Memory B cell (primary cell): ENCODE measurements at regions not wholly inside any gene's neighbourhood (a gene's known extent, or its start where the extent isn't known, plus 50 kb on each side); places are given as distances from the start of the nearest gene placed in this dataset.

Experiments
- ATAC-seq: fragments of 150-1000 bp; cut with Tn5 transposase; 2 replicates; pipeline ENCODE4 v1.10.0; 2021; ENCODE audit warnings: low read depth, mild to moderate bottlenecking, moderate library complexity
- DNase-seq, 2 donors: peaks; one replicate each; pipeline ENCODE4 v3.0.0; 2022; ENCODE audit warnings: low spot score in 2 of 2
- H3K27ac Mint-ChIP-seq: one replicate; pipeline ENCODE4 v1.8.0; 2022; ENCODE audit warnings: mild to moderate bottlenecking, moderate library complexity, mixed read lengths
- H3K27me3 Mint-ChIP-seq: one replicate; pipeline ENCODE4 v1.8.0; 2022; ENCODE audit warnings: mixed read lengths
- H3K36me3 Mint-ChIP-seq: one replicate; pipeline ENCODE4 v1.8.0; 2022; ENCODE audit warnings: mild to moderate bottlenecking, mixed read lengths
- H3K4me1 Mint-ChIP-seq: one replicate; pipeline ENCODE4 v1.8.0; 2022; ENCODE audit warnings: mixed read lengths
- H3K4me3 Mint-ChIP-seq: one replicate; pipeline ENCODE4 v1.8.0; 2022; ENCODE audit warnings: mild to moderate bottlenecking, moderate library complexity, mixed read lengths
- H3K9me3 Mint-ChIP-seq: one replicate; pipeline ENCODE4 v1.8.0; 2022; ENCODE audit warnings: mixed read lengths

DNA sequence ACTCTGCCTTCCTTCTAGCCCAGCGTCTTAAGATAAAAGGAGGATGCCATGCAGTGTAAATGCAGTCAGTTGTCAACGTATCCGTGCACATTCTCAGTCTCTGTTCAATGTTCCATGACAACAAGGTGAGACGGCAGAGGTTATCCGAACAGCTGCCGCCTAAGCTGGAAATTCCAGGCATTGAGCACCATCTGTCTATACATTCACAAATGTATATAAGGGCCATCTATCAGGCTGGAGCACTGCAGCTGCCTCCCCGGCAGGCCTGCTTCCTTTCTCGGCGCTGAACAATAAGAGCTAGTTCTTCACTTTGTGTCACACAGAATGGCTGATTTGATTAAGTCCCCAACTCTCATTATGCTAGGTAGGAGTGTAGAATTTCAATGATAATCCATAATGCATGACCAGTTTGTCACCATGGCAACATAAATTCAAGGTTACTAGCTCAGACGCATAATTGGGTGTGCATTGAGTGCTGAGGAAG, 282.2 kb upstream of the SOX11 start:
- H3K9me3 Mint-ChIP-seq, result no peaks in the 10 kb centered on the region
- H3K27ac Mint-ChIP-seq, result no peak overlapping the region
- H3K27me3 Mint-ChIP-seq, result no peaks in the 10 kb centered on the region
- H3K4me3 Mint-ChIP-seq, result no peak overlapping the region
- DNase-seq (no peak), ATAC-seq (no peak)
- H3K4me1 Mint-ChIP-seq, result no peaks in the 10 kb centered on the region
- H3K36me3 Mint-ChIP-seq, result no peaks in the 10 kb centered on the region

DNA sequence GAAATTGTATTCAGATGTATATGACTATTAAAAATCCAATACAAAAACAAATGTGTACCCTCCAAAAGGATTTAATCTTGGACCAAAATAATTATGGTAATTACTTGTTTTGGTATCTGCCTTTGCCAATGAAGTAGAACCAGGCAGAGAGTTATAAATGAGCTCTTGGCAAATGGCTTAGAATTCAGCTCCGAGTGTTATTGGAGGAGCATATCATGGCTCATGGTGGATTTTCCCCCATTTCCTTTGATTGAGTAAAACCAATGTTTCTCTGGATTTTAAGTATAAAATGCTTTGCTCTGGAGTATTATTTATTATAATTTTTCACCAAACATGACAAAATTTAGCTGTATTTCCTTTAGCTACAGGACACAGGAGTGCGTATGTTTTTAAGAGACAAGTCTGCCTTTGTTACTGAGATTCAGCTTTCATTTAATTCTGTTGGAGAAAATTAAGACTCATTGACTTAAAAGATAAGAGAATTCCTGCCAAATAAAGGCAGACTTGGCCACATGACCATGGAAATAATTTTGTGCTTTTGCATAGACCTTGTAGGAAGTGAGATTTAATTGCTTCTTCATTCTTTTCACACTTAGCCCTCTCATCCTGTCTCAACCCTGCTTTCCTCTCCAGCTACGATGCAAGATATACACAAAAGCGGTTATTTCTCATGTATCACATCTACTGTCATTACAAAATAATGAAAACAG, 281.0 kb upstream of the SOX11 start:
- Mint-ChIP-seq H3K27me3 (no peaks in the 10 kb centered on the region), H3K36me3 (no peaks in the 10 kb centered on the region), H3K27ac (no peak overlapping the region), H3K4me1 (no peaks in the 10 kb centered on the region), H3K4me3 (no peak overlapping the region), H3K9me3 (no peaks in the 10 kb centered on the region)
- ATAC-seq (no peak), DNase-seq (no peak)

DNA sequence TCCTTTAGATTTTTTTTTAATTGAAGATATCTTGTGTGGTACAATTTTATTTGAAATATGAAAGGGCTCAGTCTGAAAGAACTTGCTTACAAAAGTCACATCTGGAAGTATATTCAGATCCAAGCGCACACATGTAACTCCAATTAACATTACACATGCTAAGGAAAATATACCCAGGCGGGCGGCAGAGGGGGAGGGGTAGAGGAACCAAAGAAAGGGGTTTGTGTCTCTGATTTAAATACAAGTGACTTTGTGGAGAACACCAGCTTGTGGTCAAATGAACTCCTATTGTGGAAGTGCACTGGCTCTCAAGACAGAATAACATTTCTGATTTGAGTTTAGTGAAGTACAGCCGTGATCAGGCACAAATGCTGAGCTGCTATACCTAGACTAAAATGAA, 280.2 kb upstream of the SOX11 start:
- no peaks in the 10 kb centered on the region for H3K36me3 Mint-ChIP-seq
- no peak overlapping the region for H3K4me3 Mint-ChIP-seq
- ATAC-seq, result no peak
- H3K9me3 Mint-ChIP-seq, result no peaks in the 10 kb centered on the region
- H3K27me3 Mint-ChIP-seq, result no peaks in the 10 kb centered on the region
- no peak overlapping the region for H3K27ac Mint-ChIP-seq
- no peaks in the 10 kb centered on the region for H3K4me1 Mint-ChIP-seq
- DNase-seq, result no peak

DNA sequence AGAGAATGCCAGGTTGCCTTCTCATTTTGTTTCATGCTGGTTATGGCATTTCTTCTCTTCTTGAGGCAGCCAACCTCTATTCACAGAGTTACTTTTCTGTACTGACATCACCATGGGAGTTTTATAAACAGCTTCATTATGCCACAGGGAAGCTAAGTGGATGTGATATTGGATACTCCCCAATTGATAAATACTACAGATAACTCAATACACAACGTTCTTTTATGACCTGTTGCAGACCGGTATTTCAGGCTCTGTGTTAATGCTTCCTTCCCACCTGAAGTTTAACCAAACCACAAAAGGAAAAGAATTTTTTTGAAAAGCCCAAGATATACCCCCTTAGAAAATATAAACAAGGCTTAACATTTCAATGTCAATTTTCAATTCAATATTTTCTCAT, 258.3 kb upstream of the SOX11 start:
- no peaks in the 10 kb centered on the region for H3K36me3 Mint-ChIP-seq
- ATAC-seq (no peak), DNase-seq (no peak)
- H3K4me3 Mint-ChIP-seq, result no peak overlapping the region
- H3K4me1 Mint-ChIP-seq, result no peaks in the 10 kb centered on the region
- H3K27me3 Mint-ChIP-seq, result peaks cover 4% of the 10 kb centered on the region
- peaks cover 3% of the 10 kb centered on the region for H3K9me3 Mint-ChIP-seq
- no peak overlapping the region for H3K27ac Mint-ChIP-seq

DNA sequence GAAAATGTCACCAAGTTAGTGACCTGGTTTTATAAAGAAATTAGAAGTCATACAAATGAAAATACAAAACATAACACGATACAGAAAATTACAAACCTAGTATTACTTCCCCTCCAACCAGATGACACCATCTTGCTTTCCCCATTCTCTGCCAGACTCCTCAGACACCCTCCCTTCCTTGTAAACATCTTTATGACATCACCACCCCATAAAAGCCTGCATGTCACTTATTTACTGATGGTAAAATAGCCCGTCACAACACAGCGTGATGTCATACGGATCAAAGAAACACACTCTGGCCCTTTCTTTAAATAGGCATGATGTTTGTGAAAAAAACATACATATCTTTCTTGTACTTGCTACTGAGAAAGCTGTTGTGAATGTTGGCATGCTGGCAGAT, 254.8 kb upstream of the SOX11 start:
- Mint-ChIP-seq H3K4me3 (no peak overlapping the region), H3K4me1 (no peaks in the 10 kb centered on the region), H3K36me3 (no peaks in the 10 kb centered on the region), H3K27me3 (peaks cover 4% of the 10 kb centered on the region), H3K9me3 (peaks cover 3% of the 10 kb centered on the region), H3K27ac (no peak overlapping the region)
- ATAC-seq (no peak), DNase-seq (no peak)

DNA sequence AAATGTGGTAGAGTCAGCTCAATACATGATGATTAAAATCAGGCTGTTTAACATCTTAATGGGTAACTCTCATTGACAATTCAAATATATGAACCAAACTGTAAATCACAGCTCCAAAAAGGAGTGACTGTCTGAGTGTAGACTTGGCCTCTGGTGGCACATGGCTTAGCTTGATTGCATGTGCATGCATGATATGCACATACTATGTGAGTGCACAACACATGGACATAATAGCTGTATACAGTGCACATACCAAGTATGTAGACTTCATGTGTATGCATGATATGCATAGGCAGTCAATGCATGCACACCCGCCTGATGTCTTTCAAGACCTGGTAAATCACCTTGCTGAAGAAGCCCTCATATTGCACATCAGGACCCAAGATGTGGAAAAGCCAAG, 252.0 kb upstream of the SOX11 start:
- no peaks in the 10 kb centered on the region for H3K36me3 Mint-ChIP-seq
- H3K9me3 Mint-ChIP-seq, result peaks cover 7% of the 10 kb centered on the region
- DNase-seq (no peak), ATAC-seq (no peak)
- H3K4me1 Mint-ChIP-seq, result no peaks in the 10 kb centered on the region
- H3K27me3 Mint-ChIP-seq, result peaks cover 7% of the 10 kb centered on the region
- no peak overlapping the region for H3K4me3 Mint-ChIP-seq
- H3K27ac Mint-ChIP-seq, result no peak overlapping the region

DNA sequence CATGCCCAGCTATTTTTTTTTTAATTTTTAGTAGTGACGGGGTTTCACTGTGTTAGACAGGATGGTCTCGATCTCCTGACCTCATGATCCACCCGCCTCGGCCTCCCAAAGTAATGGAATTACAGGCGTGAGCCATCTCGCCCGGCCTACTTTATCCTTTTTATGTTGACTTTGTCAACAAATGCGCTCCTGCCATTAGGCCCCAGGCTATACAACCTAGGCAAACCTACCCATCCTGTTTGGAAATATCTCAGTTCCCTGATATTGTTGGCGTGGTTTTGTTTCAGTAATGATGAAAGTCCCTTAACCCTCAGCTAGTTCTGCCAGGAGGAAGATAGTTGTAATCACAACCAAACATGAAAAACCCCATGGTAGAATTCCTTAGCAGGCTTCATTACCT, 249.4 kb upstream of the SOX11 start:
- H3K27me3 Mint-ChIP-seq, result peaks cover 5% of the 10 kb centered on the region

DNA sequence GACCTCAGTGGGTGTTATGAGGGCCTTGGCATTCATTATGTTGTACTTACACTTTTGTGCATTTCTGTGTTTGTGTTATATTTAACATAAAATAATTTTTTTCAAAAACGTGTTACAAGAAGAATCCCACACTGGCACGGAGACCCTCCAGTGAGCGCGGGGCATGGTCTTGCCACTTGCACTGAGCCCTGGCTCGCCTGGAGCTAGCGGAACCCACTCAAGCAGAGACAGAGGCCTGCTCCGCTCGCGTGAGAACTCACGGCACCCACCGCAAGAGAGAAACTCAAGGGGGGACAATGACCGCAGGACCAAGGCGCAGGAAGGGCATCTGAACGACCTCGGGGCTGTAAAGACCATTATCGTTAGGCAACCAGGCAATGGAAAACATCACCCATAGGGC, 248.0 kb upstream of the SOX11 start:
- Mint-ChIP-seq H3K27ac (no peak overlapping the region), H3K4me3 (no peak overlapping the region), H3K4me1 (no peaks in the 10 kb centered on the region), H3K36me3 (no peaks in the 10 kb centered on the region), H3K9me3 (peaks cover 4% of the 10 kb centered on the region), H3K27me3 (peaks cover 3% of the 10 kb centered on the region)
- ATAC-seq, result no peak
- DNase-seq, result no peak

More for the DNA sequence above, 249.4 kb upstream of the SOX11 start:
- Mint-ChIP-seq H3K9me3 (peaks cover 7% of the 10 kb centered on the region), H3K27ac (no peak overlapping the region), H3K36me3 (no peaks in the 10 kb centered on the region), H3K4me3 (no peak overlapping the region), H3K4me1 (no peaks in the 10 kb centered on the region)
- ATAC-seq (no peak), DNase-seq (no peak)

DNA sequence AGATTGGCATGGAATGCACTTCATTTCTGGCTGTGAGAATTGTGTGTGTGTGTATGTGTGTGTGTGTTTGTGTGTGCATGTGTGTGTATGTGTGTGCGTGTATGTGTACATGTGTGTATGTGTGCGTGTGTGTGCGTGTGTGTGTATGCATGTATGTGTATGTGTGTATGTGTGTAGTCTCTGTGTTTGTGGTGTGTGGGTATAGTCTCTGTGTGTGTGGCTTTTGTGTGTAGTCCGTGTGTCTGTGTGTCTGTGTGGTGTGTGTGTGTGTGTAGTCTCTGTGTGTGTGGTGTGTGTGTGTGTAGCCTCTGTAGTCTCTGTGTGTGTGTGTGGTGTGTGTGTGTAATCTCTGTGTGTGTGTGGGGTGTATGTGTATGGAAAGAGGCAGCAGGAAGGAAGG, 247.3 kb upstream of the SOX11 start:
- no peak for ATAC-seq
- DNase-seq, result no peak
- Mint-ChIP-seq H3K4me1 (no peaks in the 10 kb centered on the region), H3K27ac (no peak overlapping the region), H3K9me3 (peaks cover 4% of the 10 kb centered on the region), H3K36me3 (no peaks in the 10 kb centered on the region), H3K27me3 (peaks cover 3% of the 10 kb centered on the region), H3K4me3 (no peak overlapping the region)

DNA sequence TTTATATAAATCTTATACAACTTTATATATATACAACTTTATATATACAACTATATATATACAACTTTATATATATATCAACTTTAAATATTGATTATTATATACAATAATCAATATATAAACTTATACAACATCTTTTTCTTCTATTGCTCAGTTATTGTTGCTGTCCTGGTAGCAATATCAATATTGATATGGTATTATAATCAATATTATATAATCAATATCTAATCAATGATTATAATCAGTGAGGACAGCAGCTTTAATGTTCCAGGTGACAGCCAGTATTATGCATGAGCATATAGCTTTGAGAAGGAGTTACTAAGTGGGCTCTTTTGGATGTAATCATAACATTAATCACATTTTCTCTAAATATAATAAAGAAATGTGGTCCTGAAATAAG, 242.3 kb upstream of the SOX11 start:
- no peak overlapping the region for H3K4me3 Mint-ChIP-seq
- ATAC-seq, result no peak
- H3K9me3 Mint-ChIP-seq, result peaks cover 4% of the 10 kb centered on the region
- H3K27ac Mint-ChIP-seq, result no peak overlapping the region
- H3K36me3 Mint-ChIP-seq, result no peaks in the 10 kb centered on the region
- DNase-seq, result no peak
- H3K4me1 Mint-ChIP-seq, result no peaks in the 10 kb centered on the region
- H3K27me3 Mint-ChIP-seq, result peaks cover 2% of the 10 kb centered on the region

DNA sequence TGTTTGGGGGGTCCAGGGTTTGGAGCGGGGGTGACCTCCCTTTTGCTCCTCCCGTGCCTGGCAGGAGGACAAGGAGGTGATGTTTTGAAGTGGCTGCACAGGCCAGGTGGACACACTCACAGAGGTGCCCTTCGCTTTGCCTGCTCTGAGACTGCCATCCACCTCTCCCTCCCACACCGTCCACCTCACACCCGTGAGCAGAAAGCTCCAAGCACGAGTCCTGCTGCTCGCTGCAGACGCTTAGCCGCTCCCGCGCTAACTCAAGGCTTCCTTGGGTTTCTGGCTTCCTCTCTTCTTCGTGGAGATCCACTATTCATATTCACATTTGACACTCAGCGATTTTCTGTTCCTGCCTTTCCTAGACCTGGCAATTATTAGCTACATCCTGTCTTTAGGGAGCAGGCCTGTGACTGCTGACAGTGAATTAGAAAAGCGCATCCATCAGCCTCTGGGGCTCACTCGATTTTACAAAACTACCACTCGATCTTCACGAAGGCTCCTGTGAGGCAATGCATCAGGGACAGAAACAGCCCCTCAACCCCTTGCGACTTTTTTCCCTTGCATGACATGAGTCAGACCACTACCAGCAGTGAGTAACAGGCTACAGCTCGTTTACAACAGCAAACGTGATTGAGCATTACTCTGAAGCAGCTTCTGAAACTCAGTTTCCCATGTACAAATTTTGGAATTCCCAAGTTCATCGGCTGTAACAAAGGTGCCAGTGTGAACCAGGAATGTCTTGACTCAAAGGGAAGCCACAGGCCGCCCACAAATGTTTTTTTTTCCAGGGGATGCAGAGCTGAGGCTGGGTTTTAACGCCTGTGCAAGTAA, 238.7 kb upstream of the SOX11 start:
- Mint-ChIP-seq H3K27me3 (no peaks in the 10 kb centered on the region), H3K4me3 (no peak overlapping the region), H3K36me3 (no peaks in the 10 kb centered on the region), H3K27ac (no peak overlapping the region), H3K4me1 (no peaks in the 10 kb centered on the region), H3K9me3 (peaks cover 2% of the 10 kb centered on the region)
- DNase-seq (no peak), ATAC-seq (no peak)

DNA sequence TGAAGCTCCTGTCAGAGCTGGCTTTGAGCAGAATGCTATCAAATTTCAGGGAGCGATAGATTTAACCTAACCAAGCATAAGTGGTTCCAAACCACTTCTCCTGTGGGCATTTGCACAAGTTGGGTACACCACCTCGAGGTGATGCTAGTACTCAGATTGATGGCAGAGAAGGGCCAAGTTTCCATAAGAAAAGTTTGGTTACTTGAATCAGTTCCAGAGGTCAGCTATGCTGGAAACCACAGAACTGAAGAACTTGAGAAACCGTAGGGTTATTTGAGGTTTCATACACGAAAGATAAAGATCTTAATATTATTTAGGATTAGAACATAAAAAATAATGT, 238.2 kb upstream of the SOX11 start:
- Mint-ChIP-seq H3K4me3 (no peak overlapping the region), H3K9me3 (peaks cover 2% of the 10 kb centered on the region), H3K4me1 (no peaks in the 10 kb centered on the region), H3K27me3 (no peaks in the 10 kb centered on the region), H3K27ac (no peak overlapping the region), H3K36me3 (no peaks in the 10 kb centered on the region)
- ATAC-seq (no peak), DNase-seq (no peak)

DNA sequence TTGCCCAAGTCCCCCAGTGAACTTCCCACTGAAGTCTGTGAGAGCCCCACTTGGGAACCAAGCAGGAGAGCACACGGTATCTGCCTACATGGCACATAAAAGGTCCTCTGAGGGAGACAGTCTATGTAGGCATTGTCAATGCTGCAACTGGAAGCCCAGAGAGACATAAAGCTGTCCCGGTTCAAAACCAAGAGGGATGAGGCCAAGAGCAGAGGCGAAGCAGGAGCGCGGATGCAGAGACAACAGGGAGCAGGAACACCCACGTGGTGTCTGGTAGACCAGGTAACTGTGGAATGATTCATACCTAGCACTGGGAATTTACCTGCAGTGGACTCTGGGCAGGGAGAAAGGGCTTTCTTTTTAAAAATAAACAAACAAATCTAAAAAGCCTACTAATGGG, 233.1 kb upstream of the SOX11 start:
- no peak for DNase-seq
- Mint-ChIP-seq H3K4me1 (no peaks in the 10 kb centered on the region), H3K27me3 (no peaks in the 10 kb centered on the region), H3K27ac (no peak overlapping the region), H3K36me3 (no peaks in the 10 kb centered on the region), H3K9me3 (no peaks in the 10 kb centered on the region), H3K4me3 (no peak overlapping the region)
- ATAC-seq, result no peak

DNA sequence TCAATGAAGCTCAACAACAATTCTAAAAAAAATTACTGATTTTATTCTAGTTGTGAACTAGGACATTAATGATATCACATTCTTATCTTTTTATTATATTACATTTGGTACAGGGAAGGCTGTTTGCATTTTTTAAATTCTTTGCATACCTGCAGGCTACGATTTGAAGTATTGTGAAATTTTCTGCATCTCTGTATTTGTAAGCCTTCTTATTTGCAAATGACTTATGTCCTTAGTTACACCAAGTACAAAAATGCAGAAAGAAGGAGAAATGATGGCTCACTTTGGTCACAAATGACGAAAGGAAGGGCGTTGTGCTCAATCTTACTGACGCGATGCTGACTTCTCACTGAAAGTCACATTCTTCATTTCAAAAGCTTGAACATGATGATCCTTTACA, 227.5 kb upstream of the SOX11 start:
- ATAC-seq (no peak), DNase-seq (no peak)
- H3K36me3 Mint-ChIP-seq, result no peaks in the 10 kb centered on the region
- H3K27me3 Mint-ChIP-seq, result no peaks in the 10 kb centered on the region
- no peak overlapping the region for H3K27ac Mint-ChIP-seq
- no peaks in the 10 kb centered on the region for H3K9me3 Mint-ChIP-seq
- H3K4me1 Mint-ChIP-seq, result no peaks in the 10 kb centered on the region
- no peak overlapping the region for H3K4me3 Mint-ChIP-seq

DNA sequence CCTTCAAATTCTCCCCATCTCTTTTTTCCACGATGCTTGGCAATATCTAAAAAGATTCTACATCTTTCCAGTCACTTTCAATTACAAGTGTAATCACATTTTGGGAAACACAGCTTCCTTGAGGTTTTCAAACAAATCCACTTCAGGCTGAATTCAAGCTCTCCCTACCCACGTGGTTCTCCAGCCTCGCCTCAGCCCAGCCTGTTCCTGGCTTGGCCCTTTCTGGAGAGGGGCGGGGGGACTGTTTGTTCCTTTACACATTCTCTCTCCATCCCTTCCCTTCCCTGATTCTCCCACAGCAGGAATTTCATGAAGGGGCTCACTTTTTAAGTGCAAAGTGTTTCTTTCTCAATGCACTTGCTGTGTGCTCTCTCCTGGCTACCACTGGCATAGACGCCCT, 226.3 kb upstream of the SOX11 start:
- H3K9me3 Mint-ChIP-seq, result no peaks in the 10 kb centered on the region
- DNase-seq (no peak), ATAC-seq (no peak)
- H3K27me3 Mint-ChIP-seq, result peaks cover 1% of the 10 kb centered on the region
- no peaks in the 10 kb centered on the region for H3K4me1 Mint-ChIP-seq
- H3K4me3 Mint-ChIP-seq, result no peak overlapping the region
- no peak overlapping the region for H3K27ac Mint-ChIP-seq
- H3K36me3 Mint-ChIP-seq, result no peaks in the 10 kb centered on the region
